HepG2 (cell line): ENCODE measurements at regions not wholly inside any gene's neighbourhood (a gene's known extent, or its start where the extent isn't known, plus 50 kb on each side); places are given as distances from the start of the nearest gene placed in this dataset.

Experiments used
- ATAC-seq: fragments of 200-7000 bp; cut with Tn5 transposase; 3 replicates; pipeline ENCODE4 v1.9.1; 2020; ENCODE audit warnings: mild to moderate bottlenecking, moderate library complexity
- BruUV-seq: library from RNA; stranded (reverse); fragments of 400-500 nt; replicated peaks from 2 replicates; lab custom pipeline; 2021; lab: Mats Ljungman, UMichigan
- CTCF ChIA-PET: fragments of 300-600 bp; formaldehyde crosslinking; extraction: SDS; loops from one replicate; lab custom pipeline; 2021; ENCODE audit warnings: low total read pairs, inconsistent platforms, low intra/inter-chr PET ratio; lab: Yijun Ruan, JAX
- POLR2A ChIA-PET: fragments of 350-600 bp; sonication (Branson Sonifier 250); formaldehyde crosslinking; loops from one replicate; lab custom pipeline; 2020; ENCODE audit warnings: antibody characterized with exemption, inconsistent platforms; lab: Yijun Ruan, JAX
- DNase-seq: peaks from one replicate; pipeline ENCODE4 v3.0.0-alpha.2; 2015; ENCODE audit warnings: low spot score
- FAIRE-seq: peaks from 3 replicates; lab custom pipeline; 2011; peaks lifted over from hg19 to GRCh38; lab: Jason Lieb, UNC
- H2AFZ ChIP-seq: one replicate; pipeline ENCODE4 v1.6.1; 2011; ENCODE audit warnings: low read length, inconsistent platforms
- H3K27ac ChIP-seq: fragments of 300-600 bp; 3 replicates; pipeline ENCODE4 v1.8.0; 2011; ENCODE audit warnings: mixed run types, mild to moderate bottlenecking, mixed read lengths, low read length, inconsistent platforms; ENCODE audit not compliant: insufficient read depth; ENCODE audit errors: extremely low read length
- H3K27me3 ChIP-seq, 2 experiments: fragments of 200-600 bp in 1 of 2; 2 replicates in 1 of 2; 3 replicates in 1 of 2; pipeline versions ENCODE4 v1.6.0 to v1.8.0; 2011; ENCODE audit warnings: low read length in 2 of 2, mild to moderate bottlenecking in 2 of 2, moderate library complexity in 2 of 2, inconsistent platforms in 1 of 2; ENCODE audit not compliant: insufficient read depth in 2 of 2, control insufficient read depth in 1 of 2
- H3K36me3 ChIP-seq, 2 experiments: fragments of 200-600 bp in 1 of 2; replicated peaks in 1 of 2; 2 replicates in 1 of 2; 3 replicates in 1 of 2; pipeline versions ENCODE4 v1.5.1 to v1.8.0; 2011; ENCODE audit warnings: low read length in 2 of 2, inconsistent platforms in 1 of 2; ENCODE audit not compliant: insufficient read depth in 2 of 2, control insufficient read depth in 1 of 2
- H3K4me1 ChIP-seq: 2 replicates; pipeline ENCODE4 v1.5.1; 2012; ENCODE audit warnings: low read length, inconsistent platforms; ENCODE audit not compliant: insufficient read depth
- H3K4me2 ChIP-seq: 2 replicates; pipeline ENCODE4 v1.6.0; 2011; ENCODE audit warnings: low read depth, low read length, inconsistent platforms
- H3K4me3 ChIP-seq, 3 experiments: fragments of 200-600 bp in 1 of 3; sonication (generic), shearing (Covaris generic) in 1 of 3; replicated peaks in 1 of 3; 2 replicates each; pipeline ENCODE4 v1.5.1; 2011 to 2016; ENCODE audit warnings: low read length in 3 of 3, inconsistent platforms in 2 of 3, low read depth in 2 of 3, mild to moderate bottlenecking in 2 of 3, control low read depth in 1 of 3, mixed read lengths in 1 of 3; ENCODE audit not compliant: insufficient read depth in 1 of 3
- H3K79me2 ChIP-seq: one replicate; pipeline ENCODE4 v1.6.1; 2011; ENCODE audit warnings: low read length, inconsistent platforms; ENCODE audit not compliant: insufficient read depth
- H3K9ac ChIP-seq: 2 replicates; pipeline ENCODE4 v1.6.0; 2011; ENCODE audit warnings: mild to moderate bottlenecking, low read depth, low read length, inconsistent platforms; ENCODE audit not compliant: insufficient read depth
- H3K9me3 ChIP-seq: 2 replicates; pipeline ENCODE4 v1.5.1; 2012; ENCODE audit warnings: mild to moderate bottlenecking, low read length
- H4K20me1 ChIP-seq: 2 replicates; pipeline ENCODE4 v1.6.0; 2011; ENCODE audit warnings: inconsistent platforms, mild to moderate bottlenecking, low read length, moderate library complexity; ENCODE audit not compliant: insufficient read depth
- CEBPB ChIP-seq: IDR thresholded peaks from 2 replicates; pipeline ENCODE4 v1.6.1; 2011; ENCODE audit warnings: low read depth, low read length, improper control_type of control experiment, borderline replicate concordance
- CEBPG ChIP-seq: IDR thresholded peaks from 2 replicates; pipeline ENCODE4 v1.6.1; 2016
- CTCF ChIP-seq: sonication (generic); formaldehyde crosslinking; IDR thresholded peaks from 2 replicates; pipeline ENCODE4 v1.5.0; 2020; ENCODE audit warnings: mild to moderate bottlenecking, missing genetic modification reagents, moderate library complexity
- KLF11 ChIP-seq: IDR thresholded peaks from 2 replicates; pipeline ENCODE4 v1.6.1; 2016; ENCODE audit warnings: missing compliant biosample characterization
- MED1 ChIP-seq: sonication (generic); formaldehyde crosslinking; IDR thresholded peaks from 2 replicates; pipeline ENCODE4 v1.4.0; 2020; ENCODE audit warnings: missing genetic modification reagents
- SPEN ChIP-seq: sonication (generic); formaldehyde crosslinking; IDR thresholded peaks from 2 replicates; pipeline ENCODE4 v1.5.1; 2020; ENCODE audit warnings: low read depth, mild to moderate bottlenecking, missing genetic modification reagents
- ZNF17 ChIP-seq: sonication (generic); formaldehyde crosslinking; IDR thresholded peaks from 2 replicates; pipeline ENCODE4 v1.5.0; 2020; ENCODE audit warnings: mild to moderate bottlenecking, missing genetic modification reagents
- ZNF337 ChIP-seq: sonication (generic); formaldehyde crosslinking; IDR thresholded peaks from 2 replicates; pipeline ENCODE4 v1.5.1; 2020; ENCODE audit warnings: missing genetic modification reagents, low read depth, mild to moderate bottlenecking, borderline replicate concordance
- WGBS: methylation state at CpG from one replicate; pipeline ENCODE4 v1.1.6; 2017; ENCODE audit warnings: low lambda C conversion rate; 5-methylcytosine and 5-hydroxymethylcytosine counted together
- in situ Hi-C: cut with HindIII; loops from 2 replicates; pipeline ENCODE4 v1.10.0; 2017; ENCODE audit warnings: low pct_unique_long_range_greater_than_20kb; ENCODE audit not compliant: extremely low pct_ligation_motif_present
- intact Hi-C: fragments of 100-400 bp; cut with micrococcal nuclease; formaldehyde crosslinking; loops from one replicate; pipeline ENCODE4 v1.10.0; 2022; ENCODE audit not compliant: unreplicated experiment

GRCh38 chr14:89015016-89015415 is 190.6 kb downstream of the TTC8 start:
- Histone ChIP-seq H3K9ac (no peak overlapping the region), H3K79me2 (no peaks in the 10 kb centered on the region), H3K4me2 (0 out of 2 replicates have a peak overlapping the region, but pooled peaks have one; percentile 80), H3K4me3 (no peak overlapping the region), H3K36me3 (no peaks in the 10 kb centered on the region), H3K4me1 (peaks cover 31% of the 10 kb centered on the region), H3K9me3 (no peaks in the 10 kb centered on the region), H4K20me1 (no peaks in the 10 kb centered on the region), H2AFZ (no peak overlapping the region), H3K27ac (no peak overlapping the region), H3K27me3 (no peaks in the 10 kb centered on the region)
- no TSS peak for BruUV-seq
- in situ Hi-C loops (loop anchor here (10.0 to 25.0 kb wide), 2 partner anchors 350 to 528 kb away; no protein-coding TSS in a partner anchor), intact Hi-C loops (no loop called here)
- TF ChIP-seq CTCF (peak; percentile 13; the same call in 1 of the 2 replicates), ZNF337 (CRISPR knock-in tag) (no peak)
- ChIA-PET CTCF (no interaction called here), POLR2A (no interaction called here)
- FAIRE-seq (no peak), ATAC-seq (no peak), DNase-seq (no peak)
- 94% methylated on average over 1 of the region's 1 CpG for WGBS

GRCh38 chr14:89017417-89017816 is 193.0 kb downstream of the TTC8 start:
- H3K27me3 ChIP-seq: no peaks in the 10 kb centered on the region
- no peaks in the 10 kb centered on the region for H3K79me2 ChIP-seq
- H3K4me1 ChIP-seq: peaks cover 23% of the 10 kb centered on the region
- no peak overlapping the region for H2AFZ ChIP-seq
- DNase-seq (no peak), ATAC-seq (no peak), FAIRE-seq (no peak)
- no peaks in the 10 kb centered on the region for H4K20me1 ChIP-seq
- H3K4me3 ChIP-seq: no peak overlapping the region
- in situ Hi-C loops: loop anchor here (10.0 to 25.0 kb wide), 2 partner anchors 353 to 530 kb away; no protein-coding TSS in a partner anchor
- ChIA-PET CTCF (no interaction called here), POLR2A (no interaction called here)
- no TSS peak for BruUV-seq
- no peak overlapping the region for H3K27ac ChIP-seq
- H3K36me3 ChIP-seq: no peaks in the 10 kb centered on the region
- 72% methylated on average over 3 of the region's 4 CpGs for WGBS
- TF ChIP-seq ZNF17 (CRISPR knock-in tag): no peak
- TF ChIP-seq SPEN (CRISPR knock-in tag): no peak
- TF ChIP-seq CEBPG (CRISPR knock-in tag): peak; percentile 35; the same call in 1 of the 2 replicates
- peak; percentile 84 for TF ChIP-seq CEBPB
- TF ChIP-seq KLF11 (CRISPR knock-in tag): no peak
- TF ChIP-seq MED1 (CRISPR knock-in tag): no peak
- no peaks in the 10 kb centered on the region for H3K9me3 ChIP-seq
- intact Hi-C loops: no loop called here
- no peak overlapping the region for H3K4me2 ChIP-seq
- H3K9ac ChIP-seq: no peak overlapping the region
